ENCODE measurements at regions not wholly inside any gene's neighbourhood (a gene's known extent, or its start where the extent isn't known, plus 50 kb on each side); places are given as distances from the start of the nearest gene placed in this dataset.

GRCh38 chr2:180925700-180926099, 54.7 kb upstream of the UBE2E3 start:
- TF ChIP-seq POLR2A (IDR thresholded peaks at IDR 0.05; ENCODE audit: low read depth, low read length) (no peak), TAF1 (IDR thresholded peaks at IDR 0.05; ENCODE audit: borderline replicate concordance, low read depth, low read length) (no peak)
